Fibroblast of villous mesenchyme (primary cell): ENCODE measurements at regions not wholly inside any gene's neighbourhood (a gene's known extent, or its start where the extent isn't known, plus 50 kb on each side); places are given as distances from the start of the nearest gene placed in this dataset.

Source experiments
- DNase-seq: peaks from one replicate; pipeline ENCODE4 v3.0.0-alpha.2; 2010; ENCODE audit warnings: low read depth
- H3K4me3 ChIP-seq: 2 replicates; pipeline ENCODE4 v1.5.1; 2011; ENCODE audit warnings: low read depth, mild to moderate bottlenecking, low read length
- CTCF ChIP-seq: IDR thresholded peaks from 2 replicates; pipeline ENCODE4 v1.5.1; 2012; ENCODE audit warnings: low read depth, mild to moderate bottlenecking, low read length; ENCODE audit not compliant: insufficient read depth

- no peak for DNase-seq
- no peak for TF ChIP-seq CTCF
- no peak overlapping the region for H3K4me3 ChIP-seq
These were observed 345.1 kb downstream of the PLOD2 start for GRCh38 chr3:145815707-145816413.

GRCh38 chr3:145817870-145818483 is 343.0 kb downstream of the PLOD2 start:
- DNase-seq = no peak
- H3K4me3 ChIP-seq = no peak overlapping the region
- TF ChIP-seq CTCF = no peak

GRCh38 chr3:145820170-145820569 is 340.8 kb downstream of the PLOD2 start:
- no peak overlapping the region for H3K4me3 ChIP-seq
- no peak for DNase-seq
- TF ChIP-seq CTCF = no peak

GRCh38 chr3:145842294-145842902 is 318.6 kb downstream of the PLOD2 start:
- H3K4me3 ChIP-seq = no peak overlapping the region
- no peak for DNase-seq
- TF ChIP-seq CTCF = no peak

- H3K4me3 ChIP-seq = no peak overlapping the region
- DNase-seq = no peak
- no peak for TF ChIP-seq CTCF
These were observed 317.4 kb downstream of the PLOD2 start for GRCh38 chr3:145843561-145843960.

GRCh38 chr3:145849115-145849514 is 311.9 kb downstream of the PLOD2 start:
- TF ChIP-seq CTCF = no peak
- no peak overlapping the region for H3K4me3 ChIP-seq
- DNase-seq = no peak
